ENCODE measurements at regions not wholly inside any gene's neighbourhood (a gene's known extent, or its start where the extent isn't known, plus 50 kb on each side); places are given as distances from the start of the nearest gene placed in this dataset.

- H3K27me3 ChIP-seq (ENCODE audit: control insufficient read depth, insufficient read depth, low read length): no peaks in the 10 kb centered on the region
- no peak overlapping the region for H3K27ac ChIP-seq (ENCODE audit: low read depth, low read length)
- no peaks in the 10 kb centered on the region for H3K9me3 ChIP-seq (ENCODE audit: control insufficient read depth, insufficient read depth, low read depth, low read length)
- no peaks in the 10 kb centered on the region for H3K4me1 ChIP-seq (ENCODE audit: control insufficient read depth, insufficient read depth, low read length)
- H3K9ac ChIP-seq (ENCODE audit: low read length): no peak overlapping the region
- H3K4me3 ChIP-seq (ENCODE audit: low read depth, low read length): no peak overlapping the region
- H3K36me3 ChIP-seq (ENCODE audit: control insufficient read depth, insufficient read depth, low read length): no peaks in the 10 kb centered on the region
Observed at GRCh38 chr2:192574552-192574951, 379.8 kb upstream of the TMEFF2 start.

GRCh38 chr2:192571636-192572035, 376.9 kb upstream of the TMEFF2 start:
- Histone ChIP-seq H3K27me3 (ENCODE audit: control insufficient read depth, insufficient read depth, low read length) (no peaks in the 10 kb centered on the region), H3K9me3 (ENCODE audit: control insufficient read depth, insufficient read depth, low read depth, low read length) (no peaks in the 10 kb centered on the region), H3K36me3 (ENCODE audit: control insufficient read depth, insufficient read depth, low read length) (no peaks in the 10 kb centered on the region), H3K4me1 (ENCODE audit: control insufficient read depth, insufficient read depth, low read length) (no peaks in the 10 kb centered on the region), H3K4me3 (ENCODE audit: low read depth, low read length) (no peak overlapping the region), H3K27ac (ENCODE audit: low read depth, low read length) (no peak overlapping the region), H3K9ac (ENCODE audit: low read length) (no peak overlapping the region)

GRCh38 chr2:192570788-192571187, 376.1 kb upstream of the TMEFF2 start:
- no peak overlapping the region for H3K27ac ChIP-seq (ENCODE audit: low read depth, low read length)
- no peaks in the 10 kb centered on the region for H3K36me3 ChIP-seq (ENCODE audit: control insufficient read depth, insufficient read depth, low read length)
- H3K9ac ChIP-seq (ENCODE audit: low read length): no peak overlapping the region
- H3K4me3 ChIP-seq (ENCODE audit: low read depth, low read length): no peak overlapping the region
- no peaks in the 10 kb centered on the region for H3K4me1 ChIP-seq (ENCODE audit: control insufficient read depth, insufficient read depth, low read length)
- no peaks in the 10 kb centered on the region for H3K27me3 ChIP-seq (ENCODE audit: control insufficient read depth, insufficient read depth, low read length)
- H3K9me3 ChIP-seq (ENCODE audit: control insufficient read depth, insufficient read depth, low read depth, low read length): no peaks in the 10 kb centered on the region

GRCh38 chr2:192566863-192567262, 372.1 kb upstream of the TMEFF2 start:
- Histone ChIP-seq H3K9me3 (ENCODE audit: control insufficient read depth, insufficient read depth, low read depth, low read length) (no peaks in the 10 kb centered on the region), H3K4me3 (ENCODE audit: low read depth, low read length) (no peak overlapping the region), H3K9ac (ENCODE audit: low read length) (no peak overlapping the region), H3K27me3 (ENCODE audit: control insufficient read depth, insufficient read depth, low read length) (no peaks in the 10 kb centered on the region), H3K36me3 (ENCODE audit: control insufficient read depth, insufficient read depth, low read length) (no peaks in the 10 kb centered on the region), H3K4me1 (ENCODE audit: control insufficient read depth, insufficient read depth, low read length) (no peaks in the 10 kb centered on the region), H3K27ac (ENCODE audit: low read depth, low read length) (no peak overlapping the region)

- H3K27ac ChIP-seq (ENCODE audit: low read depth, low read length): no peak overlapping the region
- no peaks in the 10 kb centered on the region for H3K36me3 ChIP-seq (ENCODE audit: control insufficient read depth, insufficient read depth, low read length)
- no peaks in the 10 kb centered on the region for H3K9me3 ChIP-seq (ENCODE audit: control insufficient read depth, insufficient read depth, low read depth, low read length)
- H3K4me1 ChIP-seq (ENCODE audit: control insufficient read depth, insufficient read depth, low read length): no peaks in the 10 kb centered on the region
- no peaks in the 10 kb centered on the region for H3K27me3 ChIP-seq (ENCODE audit: control insufficient read depth, insufficient read depth, low read length)
- no peak overlapping the region for H3K4me3 ChIP-seq (ENCODE audit: low read depth, low read length)
- no peak overlapping the region for H3K9ac ChIP-seq (ENCODE audit: low read length)
Observed at GRCh38 chr2:192560326-192560725, 365.6 kb upstream of the TMEFF2 start.

GRCh38 chr2:192559587-192559986, 364.9 kb upstream of the TMEFF2 start:
- no peaks in the 10 kb centered on the region for H3K27me3 ChIP-seq (ENCODE audit: control insufficient read depth, insufficient read depth, low read length)
- no peaks in the 10 kb centered on the region for H3K9me3 ChIP-seq (ENCODE audit: control insufficient read depth, insufficient read depth, low read depth, low read length)
- no peak overlapping the region for H3K9ac ChIP-seq (ENCODE audit: low read length)
- no peaks in the 10 kb centered on the region for H3K4me1 ChIP-seq (ENCODE audit: control insufficient read depth, insufficient read depth, low read length)
- H3K4me3 ChIP-seq (ENCODE audit: low read depth, low read length): no peak overlapping the region
- no peak overlapping the region for H3K27ac ChIP-seq (ENCODE audit: low read depth, low read length)
- H3K36me3 ChIP-seq (ENCODE audit: control insufficient read depth, insufficient read depth, low read length): no peaks in the 10 kb centered on the region

GRCh38 chr2:192558637-192559036, 363.9 kb upstream of the TMEFF2 start:
- Histone ChIP-seq H3K27me3 (ENCODE audit: control insufficient read depth, insufficient read depth, low read length) (no peaks in the 10 kb centered on the region), H3K4me1 (ENCODE audit: control insufficient read depth, insufficient read depth, low read length) (no peaks in the 10 kb centered on the region), H3K27ac (ENCODE audit: low read depth, low read length) (no peak overlapping the region), H3K4me3 (ENCODE audit: low read depth, low read length) (no peak overlapping the region), H3K36me3 (ENCODE audit: control insufficient read depth, insufficient read depth, low read length) (no peaks in the 10 kb centered on the region), H3K9me3 (ENCODE audit: control insufficient read depth, insufficient read depth, low read depth, low read length) (no peaks in the 10 kb centered on the region), H3K9ac (ENCODE audit: low read length) (no peak overlapping the region)

- no peaks in the 10 kb centered on the region for H3K27me3 ChIP-seq (ENCODE audit: control insufficient read depth, insufficient read depth, low read length)
- H3K9me3 ChIP-seq (ENCODE audit: control insufficient read depth, insufficient read depth, low read depth, low read length): no peaks in the 10 kb centered on the region
- H3K36me3 ChIP-seq (ENCODE audit: control insufficient read depth, insufficient read depth, low read length): no peaks in the 10 kb centered on the region
- H3K27ac ChIP-seq (ENCODE audit: low read depth, low read length): no peak overlapping the region
- no peaks in the 10 kb centered on the region for H3K4me1 ChIP-seq (ENCODE audit: control insufficient read depth, insufficient read depth, low read length)
- H3K9ac ChIP-seq (ENCODE audit: low read length): no peak overlapping the region
- H3K4me3 ChIP-seq (ENCODE audit: low read depth, low read length): no peak overlapping the region
Observed at GRCh38 chr2:192555740-192556139, 361.0 kb upstream of the TMEFF2 start.

GRCh38 chr2:192551760-192552159, 357.0 kb upstream of the TMEFF2 start:
- Histone ChIP-seq H3K27ac (ENCODE audit: low read depth, low read length) (no peak overlapping the region), H3K36me3 (ENCODE audit: control insufficient read depth, insufficient read depth, low read length) (no peaks in the 10 kb centered on the region), H3K4me1 (ENCODE audit: control insufficient read depth, insufficient read depth, low read length) (no peaks in the 10 kb centered on the region), H3K27me3 (ENCODE audit: control insufficient read depth, insufficient read depth, low read length) (no peaks in the 10 kb centered on the region), H3K9ac (ENCODE audit: low read length) (no peak overlapping the region), H3K9me3 (ENCODE audit: control insufficient read depth, insufficient read depth, low read depth, low read length) (no peaks in the 10 kb centered on the region), H3K4me3 (ENCODE audit: low read depth, low read length) (no peak overlapping the region)

- Histone ChIP-seq H3K4me3 (ENCODE audit: low read depth, low read length) (no peak overlapping the region), H3K9me3 (ENCODE audit: control insufficient read depth, insufficient read depth, low read depth, low read length) (no peaks in the 10 kb centered on the region), H3K27ac (ENCODE audit: low read depth, low read length) (no peak overlapping the region), H3K9ac (ENCODE audit: low read length) (no peak overlapping the region), H3K27me3 (ENCODE audit: control insufficient read depth, insufficient read depth, low read length) (no peaks in the 10 kb centered on the region), H3K36me3 (ENCODE audit: control insufficient read depth, insufficient read depth, low read length) (no peaks in the 10 kb centered on the region), H3K4me1 (ENCODE audit: control insufficient read depth, insufficient read depth, low read length) (peaks cover 19% of the 10 kb centered on the region)
Observed at GRCh38 chr2:192546565-192546964, 351.8 kb upstream of the TMEFF2 start.

GRCh38 chr2:192544371-192544955, 349.7 kb upstream of the TMEFF2 start:
- peaks cover 19% of the 10 kb centered on the region for H3K4me1 ChIP-seq (ENCODE audit: control insufficient read depth, insufficient read depth, low read length)
- no peak overlapping the region for H3K4me3 ChIP-seq (ENCODE audit: low read depth, low read length)
- peak overlapping the region; percentile 26; the same call in 1 of the 2 replicates for H3K27ac ChIP-seq (ENCODE audit: low read depth, low read length)
- H3K27me3 ChIP-seq (ENCODE audit: control insufficient read depth, insufficient read depth, low read length): no peaks in the 10 kb centered on the region
- no peaks in the 10 kb centered on the region for H3K9me3 ChIP-seq (ENCODE audit: control insufficient read depth, insufficient read depth, low read depth, low read length)
- H3K9ac ChIP-seq (ENCODE audit: low read length): no peak overlapping the region
- no peaks in the 10 kb centered on the region for H3K36me3 ChIP-seq (ENCODE audit: control insufficient read depth, insufficient read depth, low read length)
